Glutamatergic neuron (in vitro differentiated cells): ENCODE measurements at regions not wholly inside any gene's neighbourhood (a gene's known extent, or its start where the extent isn't known, plus 50 kb on each side); places are given as distances from the start of the nearest gene placed in this dataset.
"Not testable (repeated sequence)": the region's sequence is repeated elsewhere in the genome, so short reads cannot be mapped to it uniquely, and the experiment has no call there.

ENCODE experiments used
- DNase-seq: peaks from one replicate; pipeline ENCODE4 v3.0.0; 2022
- H3K27ac Mint-ChIP-seq: one replicate; pipeline ENCODE4 v1.8.0; 2020; ENCODE audit warnings: mild to moderate bottlenecking, mixed read lengths, inconsistent platforms; ENCODE audit not compliant: unreplicated experiment
- H3K27me3 Mint-ChIP-seq: one replicate; pipeline ENCODE4 v1.8.0; 2020; ENCODE audit warnings: mild to moderate bottlenecking, moderate library complexity, mixed read lengths, inconsistent platforms; ENCODE audit not compliant: unreplicated experiment
- H3K36me3 Mint-ChIP-seq: one replicate; pipeline ENCODE4 v1.8.0; 2020; ENCODE audit warnings: mild to moderate bottlenecking, mixed read lengths, inconsistent platforms; ENCODE audit not compliant: unreplicated experiment
- H3K4me1 Mint-ChIP-seq: one replicate; pipeline ENCODE4 v1.8.0; 2020; ENCODE audit warnings: mild to moderate bottlenecking, low read depth, mixed read lengths, inconsistent platforms; ENCODE audit not compliant: unreplicated experiment
- H3K4me3 Mint-ChIP-seq: one replicate; pipeline ENCODE4 v1.8.0; 2020; ENCODE audit warnings: mild to moderate bottlenecking, mixed read lengths, inconsistent platforms; ENCODE audit not compliant: unreplicated experiment
- H3K9me3 Mint-ChIP-seq: one replicate; pipeline ENCODE4 v1.8.0; 2020; ENCODE audit warnings: mild to moderate bottlenecking, moderate library complexity, mixed read lengths, inconsistent platforms; ENCODE audit not compliant: unreplicated experiment
- TF ChIP-seq, protein P1 (sequence below): fragments of 200-600 bp; sonication (generic); IDR thresholded peaks from one replicate; pipeline ENCODE4 v1.5.0; 2021; ENCODE audit not compliant: partially characterized antibody, unreplicated experiment

DNA sequence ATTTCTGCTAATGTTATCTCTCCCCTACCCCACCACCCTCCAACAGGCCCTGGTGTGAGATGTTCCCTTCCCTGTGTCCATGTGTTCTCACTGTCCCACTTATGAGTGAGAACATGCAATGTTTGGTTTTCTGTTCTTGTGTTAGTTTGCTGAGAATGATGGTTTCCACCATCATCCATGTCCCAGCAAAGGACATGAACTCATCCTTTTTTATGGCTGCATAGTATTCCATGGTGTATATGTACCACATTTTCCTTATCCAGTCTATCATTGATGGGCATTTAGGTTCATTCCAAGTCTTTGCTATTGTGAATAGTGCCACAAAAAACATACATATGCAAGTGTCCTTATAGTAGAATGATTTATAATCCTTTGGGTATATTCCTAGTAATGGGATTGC lies 104.5 kb downstream of the ZNF33B start:
- not testable (repeated sequence) for H3K4me1 Mint-ChIP-seq, DNase-seq, H3K27me3 Mint-ChIP-seq, H3K27ac Mint-ChIP-seq, H3K4me3 Mint-ChIP-seq
- peaks cover 40% of the 10 kb centered on the region for H3K9me3 Mint-ChIP-seq
- H3K36me3 Mint-ChIP-seq, result peaks cover 43% of the 10 kb centered on the region

- H3K9me3 Mint-ChIP-seq, result peaks cover 34% of the 10 kb centered on the region
- H3K36me3 Mint-ChIP-seq, result peaks cover 35% of the 10 kb centered on the region
- no peaks in the 10 kb centered on the region for H3K27me3 Mint-ChIP-seq
- no peaks in the 10 kb centered on the region for H3K4me1 Mint-ChIP-seq
- TF ChIP-seq, protein P1, sequence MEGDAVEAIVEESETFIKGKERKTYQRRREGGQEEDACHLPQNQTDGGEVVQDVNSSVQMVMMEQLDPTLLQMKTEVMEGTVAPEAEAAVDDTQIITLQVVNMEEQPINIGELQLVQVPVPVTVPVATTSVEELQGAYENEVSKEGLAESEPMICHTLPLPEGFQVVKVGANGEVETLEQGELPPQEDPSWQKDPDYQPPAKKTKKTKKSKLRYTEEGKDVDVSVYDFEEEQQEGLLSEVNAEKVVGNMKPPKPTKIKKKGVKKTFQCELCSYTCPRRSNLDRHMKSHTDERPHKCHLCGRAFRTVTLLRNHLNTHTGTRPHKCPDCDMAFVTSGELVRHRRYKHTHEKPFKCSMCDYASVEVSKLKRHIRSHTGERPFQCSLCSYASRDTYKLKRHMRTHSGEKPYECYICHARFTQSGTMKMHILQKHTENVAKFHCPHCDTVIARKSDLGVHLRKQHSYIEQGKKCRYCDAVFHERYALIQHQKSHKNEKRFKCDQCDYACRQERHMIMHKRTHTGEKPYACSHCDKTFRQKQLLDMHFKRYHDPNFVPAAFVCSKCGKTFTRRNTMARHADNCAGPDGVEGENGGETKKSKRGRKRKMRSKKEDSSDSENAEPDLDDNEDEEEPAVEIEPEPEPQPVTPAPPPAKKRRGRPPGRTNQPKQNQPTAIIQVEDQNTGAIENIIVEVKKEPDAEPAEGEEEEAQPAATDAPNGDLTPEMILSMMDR, result no peak
- H3K27ac Mint-ChIP-seq, result no peak overlapping the region
- DNase-seq, result no peak
- no peak overlapping the region for H3K4me3 Mint-ChIP-seq
These were observed 105.4 kb downstream of the ZNF33B start for GRCh38 chr10:42532996-42533395.

GRCh38 chr10:42523098-42523497 lies 115.3 kb downstream of the ZNF33B start:
- DNase-seq, result no peak
- no peak overlapping the region for H3K27ac Mint-ChIP-seq
- peaks cover 52% of the 10 kb centered on the region for H3K36me3 Mint-ChIP-seq
- no peaks in the 10 kb centered on the region for H3K4me1 Mint-ChIP-seq
- TF ChIP-seq, protein P1, result no peak
- H3K4me3 Mint-ChIP-seq, result no peak overlapping the region
- no peaks in the 10 kb centered on the region for H3K27me3 Mint-ChIP-seq
- peaks cover 26% of the 10 kb centered on the region for H3K9me3 Mint-ChIP-seq

DNA sequence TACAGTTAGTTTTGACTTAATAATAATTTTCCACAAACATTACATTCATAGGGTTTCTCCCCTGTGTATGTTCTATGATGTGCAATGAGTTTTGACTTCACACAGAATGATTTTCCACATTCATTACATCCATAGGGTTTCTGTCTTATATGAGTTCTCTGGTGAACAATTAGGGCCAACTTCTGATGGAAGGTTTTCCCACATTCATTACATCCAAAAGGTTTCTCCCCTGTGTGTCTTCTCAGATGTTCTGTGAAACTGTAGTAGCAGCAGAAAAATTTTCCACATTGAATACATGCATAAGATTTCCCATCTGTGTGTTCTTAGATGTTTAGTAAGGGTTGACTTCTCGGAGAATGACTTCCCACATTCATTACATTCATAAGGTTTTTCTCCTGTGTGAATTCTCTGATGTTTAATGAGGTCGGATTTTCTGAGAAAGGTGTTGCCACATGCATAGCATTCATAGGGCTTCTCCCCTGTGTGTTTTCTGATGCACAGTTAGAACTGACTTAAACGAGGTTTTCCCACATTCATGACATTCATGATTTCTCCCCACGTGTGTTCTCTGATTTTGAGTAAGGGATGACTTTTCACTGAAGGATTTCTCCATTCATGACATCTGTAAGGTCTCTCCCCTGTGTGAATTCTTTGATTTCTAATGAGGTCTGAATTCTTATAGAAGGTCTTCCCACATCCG lies 118.5 kb downstream of the ZNF33B start:
- peaks cover 1% of the 10 kb centered on the region for H3K27me3 Mint-ChIP-seq
- H3K27ac Mint-ChIP-seq, result no peak overlapping the region
- no peak for DNase-seq
- TF ChIP-seq, protein P1, result no peak
- H3K4me1 Mint-ChIP-seq, result no peaks in the 10 kb centered on the region
- H3K9me3 Mint-ChIP-seq, result peaks cover 32% of the 10 kb centered on the region
- peaks cover 61% of the 10 kb centered on the region for H3K36me3 Mint-ChIP-seq
- H3K4me3 Mint-ChIP-seq, result no peak overlapping the region

GRCh38 chr10:42519079-42519478 lies 119.3 kb downstream of the ZNF33B start:
- H3K4me1 Mint-ChIP-seq, result no peaks in the 10 kb centered on the region
- H3K4me3 Mint-ChIP-seq, result no peak overlapping the region
- H3K27me3 Mint-ChIP-seq, result peaks cover 2% of the 10 kb centered on the region
- peaks cover 30% of the 10 kb centered on the region for H3K9me3 Mint-ChIP-seq
- no peak for DNase-seq
- no peak overlapping the region for H3K27ac Mint-ChIP-seq
- H3K36me3 Mint-ChIP-seq, result peaks cover 59% of the 10 kb centered on the region
- TF ChIP-seq, protein P1, result no peak
